ENCODE measurements at regions not wholly inside any gene's neighbourhood (a gene's known extent, or its start where the extent isn't known, plus 50 kb on each side); places are given as distances from the start of the nearest gene placed in this dataset.

GRCh38 chr5:40080191-40080590 is 599.5 kb upstream of the PTGER4 start:
- in situ Hi-C loops (cut with HindIII; ENCODE audit: low sequenced_read_pairs): no loop called here

GRCh38 chr5:40078898-40079575 is 600.7 kb upstream of the PTGER4 start:
- in situ Hi-C loops (cut with HindIII; ENCODE audit: low sequenced_read_pairs): no loop called here

GRCh38 chr5:40074826-40075225 is 604.9 kb upstream of the PTGER4 start:
- in situ Hi-C loops (cut with HindIII; ENCODE audit: low sequenced_read_pairs): no loop called here

- in situ Hi-C loops (cut with HindIII; ENCODE audit: low sequenced_read_pairs): no loop called here
Measured at GRCh38 chr5:40073927-40074326, 605.8 kb upstream of the PTGER4 start.

GRCh38 chr5:40071870-40072269 is 607.8 kb upstream of the PTGER4 start:
- in situ Hi-C loops (cut with HindIII; ENCODE audit: low sequenced_read_pairs): no loop called here

GRCh38 chr5:40066616-40067015 is 613.1 kb upstream of the PTGER4 start:
- in situ Hi-C loops (cut with HindIII; ENCODE audit: low sequenced_read_pairs): no loop called here

- in situ Hi-C loops (cut with HindIII; ENCODE audit: low sequenced_read_pairs): no loop called here
Measured at GRCh38 chr5:40052808-40053207, 626.9 kb upstream of the PTGER4 start.

GRCh38 chr5:40046792-40047191 is 622.0 kb upstream of the DAB2 start:
- in situ Hi-C loops (cut with HindIII; ENCODE audit: low sequenced_read_pairs): no loop called here

- in situ Hi-C loops (cut with HindIII; ENCODE audit: low sequenced_read_pairs): no loop called here
Measured at GRCh38 chr5:40045429-40045828, 620.6 kb upstream of the DAB2 start.

GRCh38 chr5:40043916-40044315 is 619.1 kb upstream of the DAB2 start:
- in situ Hi-C loops (cut with HindIII; ENCODE audit: low sequenced_read_pairs): no loop called here

GRCh38 chr5:40041452-40041851 is 616.7 kb upstream of the DAB2 start:
- in situ Hi-C loops (cut with HindIII; ENCODE audit: low sequenced_read_pairs): no loop called here

GRCh38 chr5:40037713-40038112 is 612.9 kb upstream of the DAB2 start:
- in situ Hi-C loops (cut with HindIII; ENCODE audit: low sequenced_read_pairs): no loop called here

- in situ Hi-C loops (cut with HindIII; ENCODE audit: low sequenced_read_pairs): no loop called here
Measured at GRCh38 chr5:40034441-40034840, 609.7 kb upstream of the DAB2 start.

- in situ Hi-C loops (cut with HindIII; ENCODE audit: low sequenced_read_pairs): no loop called here
Measured at GRCh38 chr5:40033411-40033810, 608.6 kb upstream of the DAB2 start.

GRCh38 chr5:40033009-40033408 is 608.2 kb upstream of the DAB2 start:
- in situ Hi-C loops (cut with HindIII; ENCODE audit: low sequenced_read_pairs): no loop called here

- in situ Hi-C loops (cut with HindIII; ENCODE audit: low sequenced_read_pairs): no loop called here
Measured at GRCh38 chr5:40030661-40031060, 605.9 kb upstream of the DAB2 start.

GRCh38 chr5:40029711-40030495 is 605.1 kb upstream of the DAB2 start:
- in situ Hi-C loops (cut with HindIII; ENCODE audit: low sequenced_read_pairs): no loop called here

GRCh38 chr5:40027400-40027799 is 602.6 kb upstream of the DAB2 start:
- in situ Hi-C loops (cut with HindIII; ENCODE audit: low sequenced_read_pairs): no loop called here

GRCh38 chr5:40025586-40025985 is 600.8 kb upstream of the DAB2 start:
- in situ Hi-C loops (cut with HindIII; ENCODE audit: low sequenced_read_pairs): no loop called here

- in situ Hi-C loops (cut with HindIII; ENCODE audit: low sequenced_read_pairs): no loop called here
Measured at GRCh38 chr5:40022057-40022456, 597.3 kb upstream of the DAB2 start.

- in situ Hi-C loops (cut with HindIII; ENCODE audit: low sequenced_read_pairs): no loop called here
Measured at GRCh38 chr5:40021007-40021406, 596.2 kb upstream of the DAB2 start.

GRCh38 chr5:40017918-40018317 is 593.1 kb upstream of the DAB2 start:
- in situ Hi-C loops (cut with HindIII; ENCODE audit: low sequenced_read_pairs): no loop called here

Data from DLD1 (cell line).